ENCODE measurements at regions not wholly inside any gene's neighbourhood (a gene's known extent, or its start where the extent isn't known, plus 50 kb on each side); places are given as distances from the start of the nearest gene placed in this dataset.

- Histone ChIP-seq H3K36me3 (ENCODE audit: control insufficient read depth in 2 of 3, insufficient read depth in 3 of 3, low read length in 3 of 3) (no peaks in the 10 kb centered on the region), H3K9ac (ENCODE audit: low read length in 3 of 3) (no peak overlapping the region), H3K27ac (ENCODE audit: low read depth in 2 of 2, low read length in 2 of 2) (no peak overlapping the region), H3K9me3 (ENCODE audit: control insufficient read depth in 2 of 3, insufficient read depth in 1 of 3, low read length in 3 of 3) (no peaks in the 10 kb centered on the region), H3K27me3 (ENCODE audit: control insufficient read depth, insufficient read depth, low read length) (no peaks in the 10 kb centered on the region), H3K4me1 (ENCODE audit: control insufficient read depth in 2 of 3, insufficient read depth in 2 of 3, low read depth in 1 of 3, low read length in 3 of 3) (peaks cover 0 to 6% (median 0%) of the 10 kb centered on the region in 3 donors), H3K4me3 (ENCODE audit: low read length in 3 of 3) (no peak overlapping the region)
- intact Hi-C loops (cut with DNase I), result no loop called here
- no peak for DNase-seq
- FAIRE-seq, result no peak
- no peak for TF ChIP-seq CTCF (IDR thresholded peaks at IDR 0.05; ENCODE audit: borderline replicate concordance, extremely low read depth, insufficient read depth)
Measured at GRCh38 chr2:145112467-145112866, 592.5 kb upstream of the ZEB2 start.

- H3K27me3 ChIP-seq (ENCODE audit: control insufficient read depth, insufficient read depth, low read length), result no peaks in the 10 kb centered on the region
- DNase-seq (no peak), FAIRE-seq (no peak)
- no peak for TF ChIP-seq CTCF (IDR thresholded peaks at IDR 0.05; ENCODE audit: borderline replicate concordance, extremely low read depth, insufficient read depth)
- H3K4me3 ChIP-seq (ENCODE audit: low read length in 3 of 3), result no peak overlapping the region
- H3K9ac ChIP-seq (ENCODE audit: low read length in 3 of 3), result no peak overlapping the region
- H3K36me3 ChIP-seq (ENCODE audit: control insufficient read depth in 2 of 3, insufficient read depth in 3 of 3, low read length in 3 of 3), result no peaks in the 10 kb centered on the region
- no peak overlapping the region for H3K27ac ChIP-seq (ENCODE audit: low read depth in 2 of 2, low read length in 2 of 2)
- intact Hi-C loops (cut with DNase I), result no loop called here
- H3K9me3 ChIP-seq (ENCODE audit: control insufficient read depth in 2 of 3, insufficient read depth in 1 of 3, low read length in 3 of 3), result no peaks in the 10 kb centered on the region
- H3K4me1 ChIP-seq (ENCODE audit: control insufficient read depth in 2 of 3, insufficient read depth in 2 of 3, low read depth in 1 of 3, low read length in 3 of 3), result peaks cover 0 to 6% (median 0%) of the 10 kb centered on the region in 3 donors
Measured at GRCh38 chr2:145110668-145111356, 590.9 kb upstream of the ZEB2 start.

GRCh38 chr2:145108959-145109710, 589.2 kb upstream of the ZEB2 start:
- Histone ChIP-seq H3K9ac (ENCODE audit: low read length in 3 of 3) (no peak overlapping the region), H3K4me1 (ENCODE audit: control insufficient read depth in 2 of 3, insufficient read depth in 2 of 3, low read depth in 1 of 3, low read length in 3 of 3) (peaks cover 0 to 6% (median 0%) of the 10 kb centered on the region in 3 donors), H3K4me3 (ENCODE audit: low read length in 3 of 3) (peak overlapping the region in 2 of 3 donors; percentile 2 to 17), H3K36me3 (ENCODE audit: control insufficient read depth in 2 of 3, insufficient read depth in 3 of 3, low read length in 3 of 3) (no peaks in the 10 kb centered on the region), H3K9me3 (ENCODE audit: control insufficient read depth in 2 of 3, insufficient read depth in 1 of 3, low read length in 3 of 3) (no peaks in the 10 kb centered on the region), H3K27me3 (ENCODE audit: control insufficient read depth, insufficient read depth, low read length) (no peaks in the 10 kb centered on the region), H3K27ac (ENCODE audit: low read depth in 2 of 2, low read length in 2 of 2) (peak overlapping the region in 1 of 2 donors; percentile 32)
- DNase-seq (peak in 2 of 5 donors; percentile 39 to 43), FAIRE-seq (no peak)
- intact Hi-C loops (cut with DNase I), result no loop called here
- no peak for TF ChIP-seq CTCF (IDR thresholded peaks at IDR 0.05; ENCODE audit: borderline replicate concordance, extremely low read depth, insufficient read depth)

Measured in kidney (tissue), 13 donors.